Limb (tissue), 2 donors: ENCODE measurements at regions not wholly inside any gene's neighbourhood (a gene's known extent, or its start where the extent isn't known, plus 50 kb on each side); places are given as distances from the start of the nearest gene placed in this dataset.
"Not testable (repeated sequence)": the region's sequence is repeated elsewhere in the genome, so short reads cannot be mapped to it uniquely, and the experiment has no call there.

ENCODE experiments used
- DNase-seq, 2 donors: peaks; one replicate each; pipeline ENCODE4 v3.0.0-alpha.2; 2016; ENCODE audit errors: extremely low spot score in 2 of 2

- DNase-seq: no peak
These were observed 89.1 kb downstream of the RHOU start for GRCh38 chr1:228824366-228824765.

- DNase-seq: no peak
These were observed 89.8 kb downstream of the RHOU start for GRCh38 chr1:228825041-228825440.

DNA sequence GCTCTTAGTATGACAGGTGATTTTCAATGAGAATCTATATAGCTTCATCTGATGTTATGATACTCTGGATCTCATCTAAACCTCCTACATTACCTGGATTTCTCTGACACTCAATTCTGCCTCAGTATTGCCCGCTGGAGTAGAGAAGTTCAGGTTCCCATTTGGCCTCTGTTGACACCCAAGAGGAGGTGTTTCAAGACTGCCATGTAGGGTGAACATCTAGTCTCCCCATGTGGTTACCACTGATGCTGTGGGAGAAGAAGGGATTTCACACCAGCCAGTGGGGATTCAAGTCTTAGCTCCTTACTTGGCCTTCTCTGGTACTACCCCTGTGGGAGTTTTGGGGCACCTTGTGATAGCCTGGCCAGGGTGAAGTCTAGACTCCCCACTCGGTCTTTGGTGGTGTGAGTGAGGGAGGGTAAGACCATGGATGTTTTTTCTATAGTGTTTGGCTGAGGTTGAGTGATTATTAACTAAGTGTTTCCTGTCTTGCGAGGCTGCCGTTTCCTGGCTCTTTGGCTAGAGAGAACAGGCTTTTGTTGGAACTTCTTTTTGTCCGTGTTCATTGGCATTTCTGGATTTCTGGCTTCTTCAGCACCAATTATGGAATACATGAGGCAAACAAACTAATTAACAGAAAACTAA lies 90.7 kb downstream of the RHOU start:
- no peak for DNase-seq

DNA sequence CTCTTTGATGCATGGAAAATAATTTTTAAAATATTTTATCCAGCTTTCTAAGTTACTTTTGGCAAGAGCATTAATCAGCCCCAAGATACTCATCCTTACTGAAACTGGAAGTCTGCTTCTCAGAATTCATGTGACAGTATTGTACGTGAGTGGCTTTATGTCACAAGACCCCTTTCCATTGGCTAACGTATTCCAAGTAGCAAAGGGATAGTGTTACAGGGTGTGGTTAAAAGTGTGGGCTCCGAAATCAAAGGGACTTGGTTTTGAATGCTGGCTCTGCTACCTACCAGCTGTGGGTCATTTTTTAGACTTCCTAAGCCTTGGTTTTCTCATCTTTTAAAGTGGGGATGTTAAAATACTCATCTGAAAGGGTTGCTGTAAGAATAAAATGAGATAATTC lies 91.7 kb downstream of the RHOU start:
- DNase-seq: no peak

DNA sequence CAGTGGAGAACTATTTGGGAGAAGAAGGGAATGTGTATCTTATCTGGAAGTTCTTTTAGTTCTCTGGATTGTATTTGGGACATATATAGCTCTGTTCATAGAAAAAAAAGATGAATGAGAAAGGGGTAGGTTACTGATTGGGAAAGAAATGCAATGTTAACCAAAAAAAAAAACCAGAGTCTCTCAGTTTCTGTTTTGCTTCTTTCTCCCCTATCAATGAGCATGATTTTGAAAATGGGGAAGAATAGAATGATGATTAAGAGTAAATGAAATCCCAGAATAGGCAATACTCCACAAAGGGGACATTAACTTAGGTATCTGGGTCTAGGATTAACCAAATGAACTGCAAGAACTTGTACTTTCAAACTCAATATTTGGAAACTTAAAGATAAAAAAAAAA lies 92.9 kb downstream of the RHOU start:
- DNase-seq: no peak

DNA sequence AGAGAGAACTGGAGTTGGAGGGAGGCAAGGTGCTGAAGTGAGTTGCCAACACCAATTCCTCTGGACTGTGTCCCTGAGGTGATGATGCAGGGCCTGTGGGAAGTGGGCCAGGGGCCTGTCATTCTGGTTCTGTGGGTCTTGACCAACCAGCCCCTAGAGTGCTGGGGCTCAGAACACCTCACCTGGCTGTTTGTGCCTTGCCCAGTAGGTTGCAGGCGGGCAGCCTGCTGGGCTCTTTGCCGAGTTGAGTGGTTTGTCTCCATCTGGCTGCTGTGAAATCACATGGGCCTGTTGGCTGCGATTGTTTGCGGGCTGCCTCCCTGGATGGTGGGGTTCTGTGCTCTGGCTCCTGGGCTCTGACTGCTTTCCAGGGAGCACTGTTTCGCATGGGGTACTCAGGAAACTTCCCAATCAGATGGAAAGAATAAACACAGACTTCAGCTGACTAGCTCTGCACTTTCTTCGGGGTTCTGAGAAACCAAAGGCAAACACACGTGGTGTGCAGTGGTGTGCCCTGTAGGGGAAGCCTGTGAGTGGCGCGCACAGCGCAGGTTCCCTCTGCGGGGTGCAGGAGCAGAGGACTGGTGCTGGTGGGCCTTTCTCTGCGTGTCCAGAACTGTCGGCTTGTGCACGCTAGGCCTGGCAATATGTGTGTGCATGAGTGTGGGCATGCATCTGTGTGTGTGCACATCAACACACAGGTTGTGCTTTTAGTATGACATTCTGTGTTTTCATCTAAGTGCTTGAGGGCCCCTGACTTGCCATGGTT lies 95.1 kb downstream of the RHOU start:
- DNase-seq: no peak

DNA sequence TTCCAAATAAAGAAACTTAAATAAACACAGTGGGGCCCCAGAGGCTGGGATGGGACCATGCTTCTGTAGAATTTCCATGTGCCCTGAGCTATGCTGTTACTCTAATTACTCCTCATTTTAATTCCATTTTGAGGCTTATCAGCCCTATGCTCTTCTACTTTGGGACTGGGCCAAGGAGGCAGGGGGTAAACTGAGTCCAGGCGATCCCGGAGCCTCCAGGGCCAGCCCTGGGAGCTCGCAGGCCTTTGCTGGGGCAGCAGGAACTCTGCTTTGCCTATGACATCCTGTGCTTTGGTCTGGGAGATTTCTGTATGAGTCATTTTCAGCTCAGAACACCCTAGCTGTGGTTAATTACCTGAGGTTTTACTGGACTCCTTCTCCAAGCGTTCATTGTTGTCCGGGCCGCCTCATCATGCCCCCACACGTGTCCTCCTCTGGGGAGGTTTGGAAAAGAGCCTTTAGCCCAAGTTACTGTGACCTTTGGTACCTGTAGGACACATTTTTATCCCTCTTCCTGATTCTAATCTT lies 95.7 kb downstream of the RHOU start:
- DNase-seq: no peak

GRCh38 chr1:228833911-228834688 lies 98.8 kb downstream of the RHOU start:
- DNase-seq: no peak

GRCh38 chr1:228835456-228835855 lies 100.2 kb downstream of the RHOU start:
- no peak for DNase-seq

- no peak for DNase-seq
These were observed 100.6 kb downstream of the RHOU start for GRCh38 chr1:228835911-228836310.

- no peak for DNase-seq
These were observed 101.1 kb downstream of the RHOU start for GRCh38 chr1:228836427-228836826.

- no peak for DNase-seq
These were observed 101.8 kb downstream of the RHOU start for GRCh38 chr1:228837032-228837431.

- DNase-seq: no peak
These were observed 102.8 kb downstream of the RHOU start for GRCh38 chr1:228837817-228838716.

DNA sequence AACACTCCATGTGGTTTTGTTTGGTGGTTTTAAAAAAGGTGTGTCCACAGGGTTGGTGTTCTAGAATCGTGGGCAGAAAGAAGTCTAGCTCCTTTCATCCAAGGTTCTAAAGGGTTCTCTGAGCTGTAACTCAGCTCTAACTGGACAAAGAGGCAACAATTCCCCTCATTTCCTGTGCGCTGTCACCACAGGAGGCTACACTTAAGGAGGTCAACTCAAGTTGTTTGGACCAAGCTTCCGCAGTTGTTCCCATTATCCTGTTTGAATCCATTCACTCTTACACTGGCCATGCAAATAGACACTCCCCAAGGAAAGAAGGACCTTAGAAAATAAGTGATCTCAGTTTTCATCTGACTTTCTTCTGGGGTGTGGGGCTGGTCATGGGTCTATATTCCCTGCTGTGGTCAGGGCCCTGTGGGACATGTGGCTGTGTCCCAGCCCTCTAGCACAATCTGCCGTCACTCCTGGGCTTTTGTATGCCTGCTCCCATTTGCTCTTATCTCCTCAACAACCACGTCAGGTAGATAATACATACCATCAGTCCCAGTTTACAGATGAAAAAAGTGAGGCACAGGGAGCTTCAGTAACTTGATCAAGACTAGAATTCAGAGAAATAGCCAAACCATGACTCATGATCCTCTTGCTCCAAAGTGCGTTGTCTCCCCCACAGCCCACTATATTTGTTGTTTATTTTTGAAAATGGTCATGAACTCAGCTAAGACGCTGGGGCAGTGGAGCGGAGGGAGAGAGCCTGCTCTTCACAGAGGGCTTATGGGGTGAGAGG lies 103.6 kb downstream of the RHOU start:
- no peak for DNase-seq

DNA sequence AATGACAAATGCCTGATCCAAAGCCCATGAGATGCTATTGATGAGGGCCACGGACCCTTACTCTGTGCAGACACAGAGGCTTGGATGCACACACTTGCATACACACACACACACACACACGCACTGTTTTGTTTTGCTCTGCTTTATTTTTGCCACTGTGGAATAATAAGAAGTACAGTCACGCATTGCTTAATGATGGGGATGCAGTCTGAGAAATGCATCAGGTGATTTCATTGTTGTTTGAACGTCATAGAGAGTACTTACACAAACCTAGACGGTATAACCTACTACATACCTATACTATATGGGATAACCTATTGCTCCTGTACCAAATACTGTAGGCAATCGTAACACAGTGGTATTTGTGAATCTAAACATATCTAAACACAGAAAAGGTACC lies 104.4 kb downstream of the RHOU start:
- no peak for DNase-seq

DNA sequence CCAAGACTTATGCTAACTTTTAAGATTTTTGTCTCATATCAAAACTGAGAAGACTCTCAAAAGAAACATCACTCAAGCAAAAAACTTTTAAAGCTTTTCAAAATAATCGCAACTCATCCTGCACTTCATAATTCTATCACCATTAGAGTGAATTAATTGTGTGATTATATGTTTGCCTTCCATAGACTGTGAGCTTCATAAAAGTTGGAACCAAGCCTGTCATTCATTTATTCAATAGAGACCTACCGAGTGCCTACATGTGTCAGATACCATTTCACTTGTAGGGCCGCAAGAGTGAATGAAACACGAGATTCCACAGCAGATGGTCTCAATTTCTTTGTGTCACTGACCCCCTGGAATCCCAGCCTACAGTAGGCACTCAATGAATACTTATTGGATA lies 106.4 kb downstream of the RHOU start:
- DNase-seq: no peak

- no peak for DNase-seq
These were observed 107.0 kb downstream of the RHOU start for GRCh38 chr1:228842094-228842775.

GRCh38 chr1:228845101-228845500 lies 109.8 kb downstream of the RHOU start:
- no peak for DNase-seq

GRCh38 chr1:228846952-228847351 lies 111.7 kb downstream of the RHOU start:
- DNase-seq: no peak

DNA sequence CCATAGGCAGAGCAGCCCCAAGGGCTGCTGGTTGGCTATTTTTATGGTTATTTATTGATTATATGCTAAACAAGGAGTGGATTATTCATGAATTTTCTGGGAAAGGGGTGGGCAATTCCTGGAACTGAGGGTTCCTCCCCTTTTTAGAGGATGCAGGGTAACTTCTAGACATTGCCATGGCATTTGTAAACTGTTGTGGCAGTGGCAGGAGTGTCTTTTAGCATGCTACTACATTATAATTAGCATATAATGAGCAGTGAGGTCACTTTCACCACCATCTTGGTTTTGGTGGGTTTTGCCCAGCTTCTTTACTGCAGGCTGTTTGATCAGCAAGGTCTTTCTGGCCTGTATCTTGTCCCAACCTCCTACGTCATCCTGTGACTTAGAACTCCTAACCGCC lies 112.2 kb downstream of the RHOU start:
- DNase-seq: not testable (repeated sequence)
